D341Med (cell line): ENCODE measurements at regions not wholly inside any gene's neighbourhood (a gene's known extent, or its start where the extent isn't known, plus 50 kb on each side); places are given as distances from the start of the nearest gene placed in this dataset.

Source experiments
- DNase-seq: peaks from one replicate; pipeline ENCODE4 v3.0.0; 2012; ENCODE audit warnings: low spot score

DNA sequence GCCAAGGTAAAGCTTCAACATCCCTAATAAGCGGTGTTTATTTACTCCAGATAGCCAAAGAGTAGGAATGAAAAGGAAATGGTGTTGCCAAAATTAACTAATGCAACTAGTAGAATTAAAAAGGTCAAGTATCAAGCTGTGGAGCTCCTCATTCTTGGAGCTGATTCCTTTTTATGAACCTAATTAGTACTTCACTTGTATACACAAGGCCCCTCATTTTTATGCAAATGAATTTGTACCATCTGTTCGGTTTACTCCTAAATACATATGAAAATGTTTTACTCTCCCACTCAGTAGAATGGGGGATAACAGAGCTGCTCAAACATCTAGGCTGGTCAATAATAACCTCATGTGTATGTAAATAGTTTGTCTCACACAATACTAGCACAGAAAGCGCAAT is 426.4 kb upstream of the LUZP2 start:
- no peak for DNase-seq

DNA sequence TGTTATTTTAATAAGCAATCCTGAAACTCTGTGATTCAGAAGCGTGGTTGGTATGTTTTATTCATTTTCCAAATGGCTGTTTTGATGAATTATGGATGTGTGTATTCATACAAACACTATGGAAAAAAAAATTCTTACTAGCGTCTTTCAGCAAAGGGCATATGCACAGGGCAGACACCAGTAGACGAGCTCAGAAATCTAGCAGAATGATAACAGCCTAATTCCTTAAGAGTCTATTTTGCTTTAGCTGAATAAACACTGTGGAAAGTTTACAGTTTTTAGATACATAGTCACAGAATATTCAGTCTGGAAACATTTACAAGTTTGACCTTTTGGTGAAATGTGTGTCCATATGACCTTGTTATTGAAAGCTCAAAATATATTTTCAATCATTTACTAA is 418.8 kb upstream of the LUZP2 start:
- no peak for DNase-seq

DNA sequence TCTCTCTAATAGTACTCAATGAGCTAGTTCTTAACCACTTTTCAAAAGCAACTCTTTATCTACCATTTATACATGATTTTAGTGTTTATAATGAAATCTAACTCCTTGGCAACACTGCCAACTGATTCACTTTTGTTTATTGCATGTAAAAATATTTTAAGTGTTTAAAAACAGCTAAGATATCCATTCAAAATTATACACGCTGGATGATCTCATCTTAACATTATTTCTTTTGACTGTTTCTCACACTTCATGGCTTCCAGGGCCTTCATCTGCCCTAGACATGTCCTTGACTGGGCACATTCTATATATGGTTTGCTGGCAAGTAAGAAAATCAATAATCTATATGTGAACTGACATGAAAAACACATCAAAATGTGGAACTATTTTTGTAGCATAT is 414.6 kb upstream of the LUZP2 start:
- no peak for DNase-seq

DNA sequence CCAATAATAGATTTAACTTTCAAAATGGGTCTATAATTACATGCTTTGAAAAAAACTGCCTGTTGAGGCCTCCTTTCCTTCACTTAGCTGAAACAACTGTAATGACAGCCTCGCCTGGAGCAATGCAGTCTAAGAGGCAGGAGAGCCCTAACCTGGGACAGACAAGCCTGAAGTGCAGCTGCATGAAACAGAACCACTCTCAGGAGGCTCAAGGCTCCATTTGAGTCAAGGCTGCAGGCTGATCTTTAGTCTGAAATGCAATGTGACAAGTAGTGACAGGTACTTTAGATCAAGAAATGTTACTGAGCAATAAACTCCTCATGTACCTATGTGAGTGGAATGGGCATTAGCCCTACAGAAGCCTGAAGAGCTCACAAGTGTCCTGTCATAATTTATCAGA is 414.0 kb upstream of the LUZP2 start:
- DNase-seq = no peak

DNA sequence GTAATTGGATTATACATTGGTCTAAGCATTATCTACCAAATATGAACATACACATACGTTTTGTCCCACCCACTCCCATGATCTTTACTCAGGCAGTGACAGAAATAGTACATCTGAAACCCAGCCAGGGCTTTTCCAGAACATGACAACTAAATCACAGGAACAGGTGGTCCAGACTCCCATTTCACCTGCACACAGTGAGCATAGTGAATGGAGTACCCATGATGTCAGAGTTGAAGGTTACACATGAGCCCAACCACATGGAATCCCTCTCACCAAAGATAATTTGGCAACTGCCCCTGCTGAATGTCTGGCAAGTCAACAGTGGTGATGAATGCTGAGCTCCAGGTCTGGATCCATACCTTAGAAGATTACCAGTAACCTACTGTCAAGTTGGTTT is 411.9 kb upstream of the LUZP2 start:
- no peak for DNase-seq

DNA sequence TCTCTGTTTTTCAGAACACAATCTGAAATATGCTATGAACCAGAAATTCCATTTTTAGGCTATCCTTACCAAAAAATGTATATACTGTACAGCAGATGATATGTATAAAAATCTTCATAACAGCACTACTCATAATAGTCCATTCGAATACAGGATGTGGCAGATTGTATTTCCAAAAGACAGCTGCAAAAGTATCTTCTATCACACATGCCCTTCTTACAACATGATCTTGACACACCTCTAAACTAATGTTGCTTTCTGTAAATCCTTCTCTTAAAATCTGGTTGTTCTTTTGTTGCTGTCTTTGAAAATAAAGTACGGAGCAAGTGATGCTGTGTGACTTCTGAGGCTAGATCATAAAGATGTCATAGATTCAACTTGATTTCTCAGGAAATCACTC is 409.9 kb upstream of the LUZP2 start:
- no peak for DNase-seq

DNA sequence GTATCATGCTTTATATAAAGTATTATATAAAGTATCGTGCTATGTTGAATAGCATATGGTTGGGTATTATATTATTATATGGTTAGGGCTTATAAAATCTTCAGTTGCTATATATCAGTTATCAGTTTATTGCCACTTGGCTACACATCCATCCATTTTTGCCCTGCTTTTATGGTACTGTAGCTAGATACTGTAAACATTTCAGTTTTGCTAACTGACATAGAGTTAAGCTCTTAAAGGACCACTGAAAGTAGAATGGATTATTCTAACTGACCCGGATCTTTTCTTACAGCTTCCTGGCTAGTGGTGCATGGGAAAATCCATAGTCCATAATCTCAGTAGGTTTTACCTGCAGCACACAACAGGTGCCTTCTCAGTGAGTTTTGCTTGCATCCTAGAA is 405.3 kb upstream of the LUZP2 start:
- DNase-seq = no peak

DNA sequence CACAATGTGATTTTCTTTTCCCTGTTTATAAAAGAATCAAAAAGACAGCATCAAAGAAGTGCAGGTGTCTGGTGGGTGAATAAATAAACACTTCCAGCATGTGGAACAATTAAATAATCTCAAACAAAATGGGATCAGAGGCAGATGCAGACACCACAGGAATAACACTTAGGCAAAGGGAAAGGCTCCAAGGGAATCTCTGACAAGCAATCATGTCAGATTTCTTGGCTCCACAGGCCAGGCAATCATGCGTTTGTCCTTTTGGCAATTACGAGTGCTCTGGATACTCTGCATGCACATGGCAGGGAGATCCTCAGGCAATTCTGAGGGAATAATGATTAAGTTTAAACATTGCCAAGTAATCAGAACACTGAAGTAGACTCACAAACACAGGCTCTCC is 403.5 kb upstream of the LUZP2 start:
- no peak for DNase-seq

DNA sequence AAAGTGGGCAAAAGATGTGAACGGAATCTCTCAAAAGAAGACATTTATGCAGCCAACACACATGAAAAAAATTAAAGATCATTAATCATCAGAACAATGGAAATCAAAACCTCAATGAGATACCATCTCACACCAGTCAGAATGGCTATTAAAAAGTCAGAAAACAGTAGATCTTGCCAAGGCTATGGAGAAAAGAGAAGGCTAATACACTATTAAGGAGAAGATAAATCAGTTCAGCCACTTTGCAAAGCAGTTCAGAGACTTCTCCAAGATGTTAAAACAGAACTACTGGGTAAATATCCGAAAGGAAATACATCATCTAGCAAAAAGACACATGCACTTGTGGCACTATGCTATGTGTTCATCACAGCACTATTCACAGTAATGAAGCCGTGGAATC is 388.2 kb upstream of the LUZP2 start:
- no peak for DNase-seq

DNA sequence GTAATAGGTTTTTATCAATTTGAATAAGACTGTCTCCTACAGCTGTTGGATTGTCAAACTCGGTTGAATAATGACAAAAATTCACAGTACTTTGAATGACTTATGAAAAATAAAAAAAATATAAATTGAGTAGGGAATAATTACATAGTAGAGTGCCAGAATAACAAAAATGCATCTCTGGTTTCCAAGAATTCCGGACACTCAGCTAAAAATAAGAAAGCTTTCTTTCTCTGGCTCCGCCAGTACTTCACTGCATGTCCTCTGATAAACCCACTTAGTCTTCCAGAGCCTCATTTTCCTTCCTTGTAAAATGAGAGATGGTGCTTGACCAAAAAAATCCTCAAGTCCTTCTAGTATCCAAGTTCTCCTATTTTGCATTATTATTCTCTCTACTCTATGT is 374.6 kb upstream of the LUZP2 start:
- no peak for DNase-seq

DNA sequence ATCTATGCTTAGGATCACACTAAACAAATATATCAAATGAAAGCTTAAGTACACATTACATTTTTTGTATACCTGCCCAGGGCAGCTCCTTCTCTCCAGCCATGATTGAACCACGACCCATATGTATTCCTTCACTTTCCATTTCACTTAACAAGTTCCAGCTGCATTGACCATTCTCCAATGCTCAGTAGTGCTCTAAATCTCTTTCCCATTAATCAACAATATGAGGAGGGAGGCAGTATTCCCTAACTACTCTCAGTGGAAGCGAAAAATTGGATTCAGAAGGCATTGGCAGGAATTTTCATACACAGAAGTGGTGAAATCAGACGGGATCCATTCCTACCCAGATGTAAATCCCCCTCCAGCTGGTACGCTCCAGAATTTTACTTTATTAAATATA is 372.0 kb upstream of the LUZP2 start:
- no peak for DNase-seq

DNA sequence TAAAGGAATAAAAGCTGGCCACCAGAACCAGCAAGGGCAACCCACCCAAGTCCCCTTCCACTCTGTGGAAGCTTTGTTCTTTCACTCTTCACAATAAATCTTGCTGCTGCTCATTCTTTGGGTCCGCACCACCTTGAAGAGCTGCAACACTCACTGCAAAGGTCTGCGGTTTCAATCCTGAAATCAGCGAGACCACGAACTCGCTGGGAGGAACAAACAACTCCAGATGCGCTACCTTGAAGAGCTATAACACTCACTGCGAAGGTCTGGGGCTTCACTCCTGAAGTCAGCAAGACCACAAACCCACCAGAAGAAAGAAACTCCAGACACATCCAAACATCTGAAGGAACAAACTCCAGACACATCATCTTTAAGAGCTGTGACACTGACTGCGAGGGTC is 365.2 kb upstream of the LUZP2 start:
- no peak for DNase-seq

DNA sequence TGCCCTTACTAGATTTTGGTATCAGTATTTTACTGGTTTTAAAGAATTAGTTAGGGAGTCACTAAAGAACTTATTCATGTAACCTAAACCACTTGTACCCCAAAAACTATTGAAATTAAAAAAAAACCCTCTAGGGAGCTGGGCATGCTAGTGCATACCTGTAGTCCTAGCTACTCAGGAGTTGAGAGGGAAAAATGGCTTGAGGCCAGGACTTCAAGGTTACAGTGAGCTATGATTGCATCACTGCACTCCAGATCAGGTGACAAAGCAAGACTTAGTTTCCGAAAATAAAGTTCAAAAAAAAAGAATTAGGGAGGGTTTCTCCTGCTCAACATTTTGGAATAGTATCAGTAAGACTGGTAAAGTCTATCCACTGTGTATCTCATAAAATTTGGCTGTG is 364.4 kb upstream of the LUZP2 start:
- DNase-seq = no peak

DNA sequence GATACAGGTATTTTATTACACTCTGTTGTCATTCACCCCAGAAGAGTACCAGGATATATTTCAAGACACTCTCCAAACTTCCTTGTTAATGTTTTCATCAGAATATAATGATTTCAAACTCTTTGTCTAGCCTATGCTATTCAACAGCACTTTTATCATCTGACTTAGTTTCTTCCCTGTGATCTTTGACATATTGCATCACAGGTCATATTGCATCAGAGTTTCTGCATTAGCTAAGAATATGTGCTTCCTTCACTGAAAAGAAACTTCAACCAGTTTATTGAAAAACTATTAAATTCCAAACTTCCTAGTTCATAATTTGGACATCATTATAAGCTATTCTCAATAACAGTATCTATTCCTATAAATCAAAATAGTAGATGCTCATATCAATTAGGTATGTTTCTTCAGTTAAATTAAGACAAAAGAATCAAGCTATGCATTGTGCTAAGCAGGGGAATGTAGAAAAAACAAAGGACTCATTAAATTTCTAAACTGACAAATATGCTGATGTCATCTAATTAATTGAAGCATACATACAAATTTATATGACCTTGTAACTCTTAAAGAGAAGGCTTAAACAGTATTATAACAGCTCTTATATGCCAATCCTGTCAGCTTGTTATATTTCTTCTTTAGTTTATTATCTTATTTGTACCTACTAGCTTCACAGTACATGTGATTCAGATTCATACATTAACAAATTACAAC is 361.8 kb upstream of the LUZP2 start:
- DNase-seq = no peak

DNA sequence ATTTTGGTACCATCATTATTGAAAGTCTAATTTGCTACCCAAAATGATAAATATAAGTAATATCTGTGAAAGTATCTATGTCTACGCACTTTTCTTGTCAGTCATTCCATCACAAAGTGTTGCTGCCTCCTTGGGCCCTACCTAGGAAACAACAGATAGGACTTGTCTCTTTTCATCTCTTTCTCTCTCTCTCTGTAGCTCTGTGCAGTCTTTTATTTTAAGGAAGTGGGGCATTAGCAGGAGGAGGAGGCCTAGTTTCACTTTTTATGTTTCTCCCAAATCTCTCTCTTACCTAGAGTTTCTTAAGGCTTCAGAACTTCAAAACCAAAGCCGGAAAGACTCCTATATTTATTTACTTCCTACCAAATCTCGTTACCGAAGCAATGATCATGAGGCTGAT is 354.8 kb upstream of the LUZP2 start:
- no peak for DNase-seq

DNA sequence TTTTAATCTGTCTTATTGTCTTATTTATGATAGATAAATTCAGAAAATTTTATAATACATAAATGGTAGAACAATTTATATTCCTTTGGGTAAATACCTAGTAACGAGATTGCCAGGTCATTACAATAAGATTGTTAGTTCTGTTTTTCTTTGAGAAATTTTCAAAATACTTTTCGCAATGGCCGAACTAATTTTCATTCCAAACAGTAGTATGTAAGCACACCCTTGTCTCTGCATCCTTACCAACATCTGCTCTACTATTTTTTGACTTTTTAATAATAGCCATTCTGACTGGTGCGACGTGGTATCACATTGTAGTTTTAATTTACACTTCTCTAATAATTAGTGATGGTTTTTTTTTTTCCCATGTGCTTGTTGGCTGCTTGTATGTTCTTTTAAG is 351.4 kb upstream of the LUZP2 start:
- DNase-seq = no peak

DNA sequence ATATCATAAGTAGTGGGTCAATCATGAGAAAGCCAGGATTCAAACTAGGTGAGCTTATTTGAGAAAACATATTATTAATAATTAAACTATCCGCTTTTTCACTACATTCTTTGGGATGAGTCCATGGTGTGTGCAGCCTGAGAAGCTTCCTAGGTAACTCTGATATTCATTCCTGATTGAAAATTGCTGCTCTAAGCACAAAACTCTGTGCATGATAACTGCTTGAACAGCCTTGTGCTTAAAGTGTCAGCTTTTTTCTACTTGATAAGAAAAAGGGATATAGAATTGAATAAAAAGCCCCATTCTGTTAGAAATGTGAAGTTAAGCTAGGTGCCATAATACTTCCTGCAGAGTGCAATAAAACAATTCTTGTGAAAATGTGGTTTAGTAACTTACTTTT is 343.5 kb upstream of the LUZP2 start:
- no peak for DNase-seq

DNA sequence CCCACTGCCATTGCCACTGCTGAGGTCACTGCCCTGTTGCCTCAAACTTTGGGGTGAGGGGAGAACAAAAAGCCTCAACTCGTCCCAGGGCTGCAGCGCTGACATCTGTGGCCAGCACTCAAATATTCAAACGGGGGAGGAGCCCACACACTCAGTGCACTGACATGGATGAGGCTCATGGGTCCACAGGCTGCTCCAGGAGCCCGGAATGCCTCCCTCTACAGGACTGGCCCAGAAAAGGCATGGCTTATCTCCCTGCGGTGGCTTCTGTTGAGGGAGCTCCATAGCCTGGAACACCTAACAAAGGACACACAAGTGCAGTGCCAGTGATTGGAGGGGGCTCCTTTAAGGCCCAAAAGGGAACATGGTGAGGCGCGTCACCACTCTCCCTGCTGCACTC is 341.1 kb upstream of the LUZP2 start:
- DNase-seq = no peak

DNA sequence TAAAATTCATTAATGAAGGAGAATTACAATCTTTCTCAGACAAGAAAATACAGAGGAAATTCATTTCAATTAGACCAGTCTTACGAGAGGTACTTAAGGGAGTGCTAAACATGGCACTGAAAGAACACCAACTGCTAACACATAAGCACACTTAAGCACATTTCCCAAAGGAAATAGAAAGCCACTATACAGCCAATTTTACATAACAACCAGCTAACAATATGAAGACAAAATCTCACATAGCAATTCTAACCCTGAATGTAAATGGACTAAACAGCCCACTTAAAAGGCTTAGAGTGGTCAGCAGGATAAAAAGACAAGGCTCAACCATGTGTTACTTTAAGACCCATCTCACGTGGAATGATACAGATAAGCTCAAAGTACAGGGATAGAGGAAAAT is 339.5 kb upstream of the LUZP2 start:
- DNase-seq = no peak

DNA sequence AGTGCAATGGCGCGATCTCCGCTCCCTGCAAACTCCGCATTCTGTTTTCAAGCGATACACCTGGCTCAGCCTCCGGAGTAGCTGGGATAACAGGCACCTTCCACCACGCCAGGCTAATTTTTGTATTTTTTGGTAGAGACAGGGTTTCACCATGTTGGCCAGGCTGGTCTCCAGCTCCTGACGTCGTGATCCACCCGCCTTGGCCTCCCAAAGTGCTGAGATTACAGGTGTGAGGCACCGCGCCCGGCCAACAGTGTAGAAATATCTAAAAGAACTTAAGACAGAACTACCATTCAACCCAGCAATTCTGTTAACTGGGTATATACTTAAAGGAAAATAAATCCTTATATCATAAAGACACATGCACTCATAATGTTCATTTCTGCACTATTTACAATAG is 335.3 kb upstream of the LUZP2 start:
- DNase-seq = no peak

DNA sequence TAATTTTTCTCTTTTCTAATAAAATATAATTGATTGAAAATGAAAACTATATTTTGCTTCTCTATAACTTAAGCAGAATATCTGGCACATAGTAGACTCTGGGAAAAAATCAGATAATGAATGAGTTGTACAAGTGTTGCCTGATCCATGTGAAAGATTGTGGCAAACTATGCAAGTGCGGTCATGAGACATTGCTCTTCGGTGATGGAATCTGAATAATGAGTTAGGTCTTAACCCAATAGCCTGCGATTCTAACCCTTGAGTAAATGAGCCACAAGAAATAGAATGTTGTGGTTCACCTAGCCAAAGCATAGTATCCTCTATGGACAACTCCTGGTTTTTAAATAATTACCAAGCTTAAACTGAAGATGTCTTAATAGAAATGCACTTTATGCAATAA is 333.7 kb upstream of the LUZP2 start:
- no peak for DNase-seq

DNA sequence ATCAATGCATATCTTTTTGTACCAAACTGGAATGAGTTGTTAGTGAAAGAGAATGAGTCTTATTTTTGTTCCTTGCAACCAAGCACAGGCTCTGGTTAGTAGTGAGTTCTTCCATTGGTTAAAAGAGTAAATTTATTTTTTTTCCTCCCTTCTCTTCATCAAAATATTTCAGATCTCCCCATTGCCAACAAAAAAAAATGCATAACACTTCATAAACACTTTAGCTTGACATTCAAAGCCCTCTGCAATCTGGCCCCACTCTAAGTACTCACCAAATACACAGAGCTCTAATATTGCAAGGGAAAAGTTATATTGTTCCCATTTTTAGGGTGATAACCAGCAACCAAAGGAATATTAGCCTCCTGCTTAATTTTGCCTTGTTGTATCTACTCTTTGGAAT is 333.0 kb upstream of the LUZP2 start:
- no peak for DNase-seq

DNA sequence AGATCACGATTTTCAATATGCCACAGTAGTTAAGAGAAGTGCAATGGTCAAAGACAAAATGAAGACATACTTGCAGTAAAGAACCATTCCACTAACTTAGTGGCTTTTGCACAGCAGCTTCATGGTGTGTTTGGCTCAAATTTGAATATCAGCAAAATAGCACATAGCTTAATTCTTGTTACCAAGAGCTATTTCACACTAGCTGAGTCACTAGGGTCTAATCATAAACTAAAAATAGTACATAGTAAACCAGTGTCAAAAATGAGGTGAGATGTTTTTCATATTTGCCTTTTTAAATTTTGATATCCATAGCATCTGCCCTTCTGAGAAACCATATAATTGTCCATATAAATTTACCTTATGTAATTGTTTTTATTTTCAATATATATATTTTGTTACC is 325.0 kb upstream of the LUZP2 start:
- DNase-seq = no peak

DNA sequence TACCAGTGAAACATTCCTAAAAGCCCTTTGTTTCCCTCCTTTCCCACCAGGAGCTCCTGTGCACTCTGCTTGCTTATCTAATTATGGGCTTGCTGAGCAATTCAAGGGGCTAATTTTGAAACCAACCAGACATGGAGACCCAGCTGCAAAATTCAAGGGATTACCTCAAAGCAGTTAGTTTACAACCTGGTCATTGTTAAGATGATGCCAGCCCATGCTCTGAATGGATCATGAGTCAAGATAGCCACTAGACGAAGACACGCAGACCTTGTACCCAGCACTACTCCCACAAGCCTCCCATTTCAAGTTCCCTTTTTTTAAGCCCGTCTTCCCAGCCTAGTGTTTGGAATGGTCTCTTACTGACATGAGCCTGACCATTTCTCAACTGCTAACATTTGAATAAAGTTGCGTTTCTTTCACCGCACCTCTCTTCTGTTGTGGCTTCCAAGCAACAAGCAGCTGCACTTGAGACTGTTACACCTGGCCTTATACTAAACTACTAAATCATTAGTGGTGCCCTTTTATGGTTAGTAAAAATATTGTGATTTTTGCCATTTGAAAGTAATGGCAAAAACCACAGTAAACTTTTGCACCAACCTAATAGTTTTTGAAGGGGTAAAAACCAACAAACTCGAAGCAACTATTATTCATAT is 315.3 kb upstream of the LUZP2 start:
- DNase-seq = no peak
